GM21717 (cell line): ENCODE measurements at regions not wholly inside any gene's neighbourhood (a gene's known extent, or its start where the extent isn't known, plus 50 kb on each side); places are given as distances from the start of the nearest gene placed in this dataset.

ENCODE experiments used
- ATAC-seq: cut with Tn5 transposase; IDR thresholded peaks from one replicate; pipeline ENCODE4 v1.9.1; 2021; ENCODE audit warnings: mild to moderate bottlenecking, moderate library complexity; ENCODE audit not compliant: unreplicated experiment

GRCh38 chr12:78683031-78683430 is 181.5 kb upstream of the SYT1 start:
- ATAC-seq, result no peak

GRCh38 chr12:78683626-78684025 is 180.9 kb upstream of the SYT1 start:
- no peak for ATAC-seq

GRCh38 chr12:78684419-78684818 is 180.2 kb upstream of the SYT1 start:
- ATAC-seq, result no peak

GRCh38 chr12:78695749-78696148 is 168.8 kb upstream of the SYT1 start:
- no peak for ATAC-seq

- no peak for ATAC-seq
Measured at GRCh38 chr12:78696267-78696666, 168.3 kb upstream of the SYT1 start.

GRCh38 chr12:78697817-78698415 is 166.7 kb upstream of the SYT1 start:
- no peak for ATAC-seq

- ATAC-seq, result no peak
Measured at GRCh38 chr12:78698747-78699146, 165.8 kb upstream of the SYT1 start.

- ATAC-seq, result no peak
Measured at GRCh38 chr12:78700565-78700964, 164.0 kb upstream of the SYT1 start.

- ATAC-seq, result no peak
Measured at GRCh38 chr12:78703820-78704525, 160.6 kb upstream of the SYT1 start.

- no peak for ATAC-seq
Measured at GRCh38 chr12:78711954-78712353, 152.6 kb upstream of the SYT1 start.

- ATAC-seq, result no peak
Measured at GRCh38 chr12:78712834-78713481, 151.6 kb upstream of the SYT1 start.

GRCh38 chr12:78719721-78720120 is 144.9 kb upstream of the SYT1 start:
- no peak for ATAC-seq

GRCh38 chr12:78721906-78722305 is 142.7 kb upstream of the SYT1 start:
- ATAC-seq, result no peak

GRCh38 chr12:78725033-78725432 is 139.5 kb upstream of the SYT1 start:
- ATAC-seq, result no peak

- no peak for ATAC-seq
Measured at GRCh38 chr12:78725951-78726580, 138.5 kb upstream of the SYT1 start.

- ATAC-seq, result no peak
Measured at GRCh38 chr12:78726854-78727253, 137.7 kb upstream of the SYT1 start.

GRCh38 chr12:78732481-78732880 is 132.1 kb upstream of the SYT1 start:
- ATAC-seq, result no peak

- ATAC-seq, result no peak
Measured at GRCh38 chr12:78739653-78740052, 124.9 kb upstream of the SYT1 start.

GRCh38 chr12:78746001-78746400 is 118.6 kb upstream of the SYT1 start:
- no peak for ATAC-seq

GRCh38 chr12:78753058-78753457 is 111.5 kb upstream of the SYT1 start:
- no peak for ATAC-seq

GRCh38 chr12:78756936-78757335 is 107.6 kb upstream of the SYT1 start:
- ATAC-seq, result no peak

GRCh38 chr12:78759367-78759766 is 105.2 kb upstream of the SYT1 start:
- no peak for ATAC-seq
